Keratinocyte (primary cell): ENCODE measurements at regions not wholly inside any gene's neighbourhood (a gene's known extent, or its start where the extent isn't known, plus 50 kb on each side); places are given as distances from the start of the nearest gene placed in this dataset.

Source experiments
- EZH2 ChIP-seq: IDR thresholded peaks from one replicate; pipeline ENCODE4 v1.6.1; 2012; ENCODE audit warnings: inconsistent platforms, mild to moderate bottlenecking, low read length, moderate library complexity
- TF ChIP-seq, protein P1 (sequence below), 3 experiments: IDR thresholded peaks in 1 of 3; conservative IDR thresholded peaks in 1 of 3; optimal IDR thresholded peaks in 1 of 3; 2 replicates in 2 of 3; 3 replicates in 1 of 3; pipeline versions ENCODE3 to v1.5.1; 2011; ENCODE audit warnings: low read length in 3 of 3, mild to moderate bottlenecking in 3 of 3, moderate library complexity in 2 of 3, control low read depth in 1 of 3, inconsistent platforms in 1 of 3; ENCODE audit not compliant: insufficient read depth in 2 of 3; ENCODE audit errors: extremely low read depth in 1 of 3

- TF ChIP-seq, protein P1, sequence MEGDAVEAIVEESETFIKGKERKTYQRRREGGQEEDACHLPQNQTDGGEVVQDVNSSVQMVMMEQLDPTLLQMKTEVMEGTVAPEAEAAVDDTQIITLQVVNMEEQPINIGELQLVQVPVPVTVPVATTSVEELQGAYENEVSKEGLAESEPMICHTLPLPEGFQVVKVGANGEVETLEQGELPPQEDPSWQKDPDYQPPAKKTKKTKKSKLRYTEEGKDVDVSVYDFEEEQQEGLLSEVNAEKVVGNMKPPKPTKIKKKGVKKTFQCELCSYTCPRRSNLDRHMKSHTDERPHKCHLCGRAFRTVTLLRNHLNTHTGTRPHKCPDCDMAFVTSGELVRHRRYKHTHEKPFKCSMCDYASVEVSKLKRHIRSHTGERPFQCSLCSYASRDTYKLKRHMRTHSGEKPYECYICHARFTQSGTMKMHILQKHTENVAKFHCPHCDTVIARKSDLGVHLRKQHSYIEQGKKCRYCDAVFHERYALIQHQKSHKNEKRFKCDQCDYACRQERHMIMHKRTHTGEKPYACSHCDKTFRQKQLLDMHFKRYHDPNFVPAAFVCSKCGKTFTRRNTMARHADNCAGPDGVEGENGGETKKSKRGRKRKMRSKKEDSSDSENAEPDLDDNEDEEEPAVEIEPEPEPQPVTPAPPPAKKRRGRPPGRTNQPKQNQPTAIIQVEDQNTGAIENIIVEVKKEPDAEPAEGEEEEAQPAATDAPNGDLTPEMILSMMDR (optimal IDR thresholded peaks at IDR 0.05 in 1 of 3, IDR thresholded peaks at IDR 0.05 in 1 of 3, conservative IDR thresholded peaks at IDR 0.05 in 1 of 3; ENCODE audit: extremely low read depth in 1 of 3, insufficient read depth in 2 of 3, low read length in 3 of 3) = no peak
- TF ChIP-seq EZH2 = no peak
Measured at GRCh38 chr3:117799387-117799735, 1089.8 kb downstream of the TUSC7 start.
